GM18517 (cell line): ENCODE measurements at regions not wholly inside any gene's neighbourhood (a gene's known extent, or its start where the extent isn't known, plus 50 kb on each side); places are given as distances from the start of the nearest gene placed in this dataset.

Experiments
- ATAC-seq: cut with Tn5 transposase; IDR thresholded peaks from one replicate; pipeline ENCODE4 v1.9.1; 2021; ENCODE audit warnings: mild to moderate bottlenecking, moderate library complexity; ENCODE audit not compliant: unreplicated experiment

DNA sequence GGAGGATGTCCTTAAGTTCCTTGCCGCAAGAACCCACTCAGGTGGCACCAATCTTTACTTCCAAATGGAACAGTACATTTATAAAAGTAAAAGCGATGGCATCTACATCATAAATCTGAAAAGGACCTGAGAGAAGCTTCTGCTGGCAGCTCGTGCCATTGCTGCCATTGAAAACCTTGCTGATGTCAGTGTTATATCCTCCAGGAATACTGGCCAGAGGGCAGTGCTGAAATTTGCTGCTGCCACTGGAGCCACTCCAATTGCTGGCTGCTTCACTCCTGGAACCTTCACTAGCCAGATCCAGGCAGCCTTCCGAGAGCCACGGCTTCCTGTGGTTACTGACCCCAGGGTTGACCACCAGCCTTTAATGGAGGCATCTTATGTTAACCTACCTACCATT, 191.7 kb downstream of the TRIM27 start:
- no peak for ATAC-seq

DNA sequence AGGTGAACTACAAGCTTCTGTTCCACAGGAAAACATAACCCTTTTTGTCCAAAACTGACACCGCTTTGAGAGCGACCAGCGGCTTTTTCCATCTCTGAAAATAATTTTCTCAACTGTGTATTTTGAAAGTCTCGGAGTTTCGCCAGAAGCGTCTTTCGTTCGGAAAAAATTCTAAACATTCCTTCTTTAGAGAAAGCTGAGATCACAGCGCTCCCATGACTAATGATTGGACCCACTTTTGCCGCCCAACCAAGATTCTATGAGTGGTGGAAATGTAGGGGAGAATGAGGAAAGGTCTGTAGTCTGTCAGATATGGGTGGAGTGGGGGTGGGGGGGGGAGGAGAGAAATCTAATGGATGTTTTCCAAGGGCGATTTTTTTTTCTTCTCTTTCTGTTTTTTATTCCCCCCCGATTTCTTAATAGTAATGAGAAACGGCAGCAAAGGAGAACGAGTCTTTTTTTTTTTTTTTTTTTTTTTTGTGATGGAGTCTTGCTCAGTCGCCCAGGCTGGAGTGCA, 189.3 kb downstream of the TRIM27 start:
- ATAC-seq = no peak

DNA sequence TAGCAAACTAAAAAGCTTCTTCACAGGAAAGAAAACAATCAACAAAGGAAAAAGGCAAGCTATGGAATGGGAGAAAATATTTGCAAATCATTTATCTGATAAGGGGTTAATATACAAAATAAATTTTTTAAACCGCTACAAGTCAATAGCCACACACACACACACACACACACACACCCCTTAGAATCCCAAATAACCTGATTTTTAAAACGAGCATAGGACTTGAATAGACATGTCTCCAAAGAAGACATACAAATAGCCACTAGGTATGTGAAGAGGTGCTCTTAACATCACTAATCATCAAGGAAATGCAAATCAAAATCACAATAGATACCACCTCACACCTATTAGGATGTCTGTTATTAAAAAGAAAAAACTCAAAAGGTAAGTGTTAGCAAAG, 187.7 kb downstream of the TRIM27 start:
- ATAC-seq = no peak

DNA sequence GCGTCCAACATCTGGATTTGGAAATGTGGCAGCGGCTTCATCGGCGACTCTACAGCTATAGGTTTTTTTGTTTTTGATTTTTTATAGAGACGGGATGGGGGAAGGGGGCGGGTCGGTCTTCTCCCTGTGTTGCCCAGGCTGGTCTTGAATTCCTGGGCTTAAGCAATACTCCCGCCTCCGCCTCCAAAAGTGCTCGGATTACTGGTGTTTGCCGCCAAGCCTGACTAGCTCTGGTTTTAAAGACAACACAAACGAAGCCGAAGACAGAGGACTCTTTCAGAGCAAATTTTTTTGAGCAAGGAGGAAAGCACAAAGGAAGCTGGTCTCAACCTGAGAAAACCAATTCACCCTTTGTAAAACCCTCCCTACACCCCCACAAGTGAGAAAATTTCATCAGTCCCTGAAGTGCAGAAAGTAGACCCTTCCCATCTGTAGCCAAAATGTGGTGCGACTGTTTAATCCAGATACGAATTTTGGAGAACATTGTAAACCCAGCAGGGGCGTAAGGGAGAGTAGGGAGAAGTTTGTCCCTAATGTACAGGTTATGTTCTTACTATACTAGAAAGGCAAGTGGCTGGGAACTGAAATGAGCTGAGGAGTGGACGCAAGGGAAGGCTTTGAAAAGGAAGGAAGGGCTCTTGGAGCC, 185.9 kb downstream of the TRIM27 start:
- ATAC-seq = no peak

DNA sequence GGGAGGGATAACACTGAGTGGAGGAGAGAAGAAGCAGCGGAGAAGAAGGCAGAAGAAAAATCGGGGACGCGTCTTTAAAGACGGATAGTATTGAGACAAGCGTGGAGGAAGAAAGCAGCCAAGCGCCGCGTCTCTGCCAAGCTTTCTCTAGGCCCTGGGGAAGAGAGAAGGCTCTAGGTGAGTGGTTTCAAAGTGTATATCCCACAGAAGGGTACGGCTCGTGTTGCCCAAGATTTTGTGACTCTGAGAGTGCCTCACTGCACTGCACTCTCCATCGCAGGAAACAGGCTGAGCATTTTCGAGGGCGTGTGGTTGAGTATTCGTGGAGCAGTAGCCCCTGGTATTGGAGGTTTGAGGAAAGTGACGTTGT, 185.4 kb downstream of the TRIM27 start:
- no peak for ATAC-seq

DNA sequence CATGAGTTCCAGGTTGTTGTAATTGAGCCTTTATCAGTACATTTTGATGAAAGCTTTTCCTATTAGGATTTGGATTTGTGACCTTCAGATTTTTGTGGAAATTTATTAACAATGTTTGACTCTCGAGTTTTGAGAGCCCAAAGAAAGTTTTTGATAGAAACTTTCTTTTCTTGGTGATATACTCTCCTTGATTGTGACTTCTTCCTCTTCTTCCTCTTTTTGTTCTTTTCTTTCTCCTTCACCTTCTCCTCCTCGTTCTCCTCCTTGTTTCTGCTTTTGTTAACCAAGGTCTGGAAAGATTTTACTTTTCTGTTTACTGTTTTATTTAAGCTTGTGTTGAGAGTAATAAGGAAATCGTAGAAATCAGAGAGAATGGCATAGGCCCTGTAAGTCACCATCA, 182.4 kb downstream of the TRIM27 start:
- no peak for ATAC-seq

DNA sequence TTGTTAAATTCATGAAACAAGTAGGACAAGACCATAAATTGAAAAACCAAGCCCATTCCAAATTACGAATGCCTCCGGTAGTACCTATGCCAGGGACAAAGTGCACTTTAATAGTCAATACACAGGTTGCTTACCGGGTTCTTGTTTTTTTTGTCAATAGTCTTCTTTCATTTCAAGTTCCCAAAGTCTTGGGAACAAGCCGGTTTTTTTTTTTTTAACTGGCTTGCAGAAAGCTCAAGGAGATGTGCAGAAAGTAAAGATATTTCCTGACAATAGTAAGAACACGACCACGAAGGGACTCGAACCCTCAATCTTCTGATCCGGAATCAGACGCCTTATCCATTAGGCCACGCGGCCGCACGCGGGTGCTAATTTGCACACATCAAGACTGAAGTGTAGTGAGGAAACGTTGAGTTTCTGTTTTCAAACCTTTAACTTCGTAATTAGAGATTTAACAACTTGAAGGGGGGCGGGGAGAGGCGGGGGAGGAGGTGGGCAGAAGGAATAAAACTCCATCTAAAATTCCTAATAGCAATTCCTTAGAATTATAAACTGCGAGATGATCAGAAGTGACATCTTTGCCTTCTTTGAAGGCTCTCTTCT, 181.0 kb downstream of the TRIM27 start:
- ATAC-seq = no peak

DNA sequence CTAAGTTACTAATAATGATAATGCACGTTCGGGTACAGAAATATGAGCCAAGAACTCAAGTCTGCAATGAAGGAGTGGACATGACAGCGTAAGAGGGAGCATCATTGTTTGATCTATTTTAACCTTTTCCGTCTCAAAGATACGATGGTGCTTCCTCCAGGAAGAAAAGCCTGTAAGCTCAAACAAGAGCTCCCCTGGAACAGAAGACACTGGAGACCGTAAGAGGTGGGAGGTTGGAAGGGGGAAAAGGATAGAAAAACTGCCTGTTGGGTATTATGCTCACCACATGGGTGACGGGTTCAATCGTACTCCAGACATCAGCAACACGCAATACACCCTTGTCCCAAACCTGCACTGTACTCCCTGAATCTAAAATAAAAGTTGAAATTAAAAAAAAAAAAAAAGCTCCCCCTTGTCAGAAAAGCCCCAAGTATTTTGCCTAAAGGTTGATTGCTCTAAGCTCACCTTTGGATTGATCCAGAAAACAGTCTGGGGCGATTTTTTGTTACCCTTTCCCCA, 180.5 kb downstream of the TRIM27 start:
- no peak for ATAC-seq

DNA sequence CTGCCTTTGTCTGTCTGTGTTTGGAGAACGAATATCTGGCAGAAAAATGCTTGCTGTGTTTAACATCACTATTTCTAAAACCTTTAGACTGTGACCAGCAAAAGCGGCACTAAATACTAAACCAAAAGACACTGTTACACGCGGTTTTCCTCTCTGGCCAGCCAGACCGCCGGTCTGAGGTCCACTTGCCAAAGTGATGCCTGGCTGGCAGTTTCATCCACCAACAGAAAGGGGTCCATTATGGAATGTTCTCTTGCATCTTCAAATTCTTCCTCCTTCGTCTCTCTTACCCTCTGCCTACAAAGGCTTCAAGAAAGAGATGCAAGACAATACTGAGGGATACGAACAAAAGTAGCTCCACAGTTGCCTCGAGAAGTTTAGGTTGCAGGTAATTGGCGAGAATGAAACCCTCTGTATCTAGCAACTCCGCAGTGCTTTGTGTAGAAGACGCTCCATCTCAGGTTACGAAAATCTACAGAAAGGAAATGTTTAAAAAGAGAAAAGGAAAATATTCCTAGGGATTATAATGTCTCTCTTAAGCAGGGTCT, 176.6 kb downstream of the TRIM27 start:
- ATAC-seq = no peak

DNA sequence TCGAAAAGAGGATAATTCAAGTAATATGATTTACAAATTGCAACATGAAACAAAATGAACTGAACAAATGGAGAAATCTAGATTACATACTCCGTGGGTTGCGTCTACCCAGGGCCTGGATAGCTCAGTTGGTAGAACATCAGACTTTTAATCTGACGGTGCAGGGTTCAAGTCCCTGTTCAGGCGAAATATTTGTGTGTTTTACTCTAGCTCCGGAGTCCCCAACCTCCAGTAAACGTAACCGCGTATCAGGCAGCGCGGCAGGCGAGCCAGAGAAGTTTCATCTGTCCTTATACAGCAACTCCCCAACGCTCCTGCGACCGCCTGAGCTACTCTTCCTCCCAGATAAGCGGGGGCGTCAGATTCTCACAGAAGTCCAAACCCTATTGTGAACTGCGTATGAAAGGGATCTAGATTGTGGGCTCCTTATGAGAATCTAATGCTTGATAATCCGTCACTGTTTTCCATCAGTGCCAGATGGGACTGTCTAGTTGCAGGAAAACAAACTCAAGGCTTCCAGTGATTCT, 176.1 kb downstream of the TRIM27 start:
- ATAC-seq = no peak

DNA sequence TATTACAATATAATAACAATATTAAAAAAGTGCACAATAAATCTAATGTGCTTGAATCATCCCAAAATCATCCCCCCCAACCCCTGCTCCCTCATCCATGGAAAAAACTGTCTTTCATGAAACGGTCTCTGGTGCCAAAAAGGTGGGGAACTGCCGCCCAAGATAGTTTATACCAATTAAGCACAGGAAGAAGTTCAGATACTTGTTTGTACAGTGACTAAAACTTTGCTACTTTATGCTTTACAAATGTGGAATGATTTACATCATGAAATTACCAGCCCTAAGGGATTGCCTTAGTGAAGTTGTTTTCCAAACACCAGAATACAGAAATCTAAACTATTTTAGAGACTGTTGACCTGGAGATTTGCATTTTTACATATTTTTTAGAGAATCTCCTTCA, 175.6 kb downstream of the TRIM27 start:
- no peak for ATAC-seq

DNA sequence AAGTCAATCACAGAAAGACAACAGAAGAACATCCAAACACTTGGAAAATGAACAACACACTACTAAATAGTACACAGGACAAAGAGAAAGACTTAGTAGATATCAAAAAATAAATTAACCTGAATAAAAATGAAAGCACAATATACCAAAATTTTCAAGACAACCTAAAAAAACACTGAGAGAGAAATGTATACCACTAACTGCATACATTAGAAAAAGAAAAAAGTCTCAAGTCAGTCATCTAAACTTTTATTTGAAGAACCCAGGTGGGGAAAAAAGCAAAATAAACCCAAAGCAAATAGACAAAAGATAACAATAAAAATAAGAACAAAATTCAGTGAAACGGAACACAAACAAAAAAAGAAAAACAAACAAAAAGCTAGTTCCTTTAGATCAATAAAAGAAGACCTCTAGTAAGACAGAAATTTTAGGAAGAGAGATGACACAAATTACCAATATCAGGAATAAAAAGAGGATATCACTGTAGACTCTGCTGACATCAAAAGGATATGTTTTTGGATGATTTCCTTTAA, 172.8 kb downstream of the TRIM27 start:
- no peak for ATAC-seq

DNA sequence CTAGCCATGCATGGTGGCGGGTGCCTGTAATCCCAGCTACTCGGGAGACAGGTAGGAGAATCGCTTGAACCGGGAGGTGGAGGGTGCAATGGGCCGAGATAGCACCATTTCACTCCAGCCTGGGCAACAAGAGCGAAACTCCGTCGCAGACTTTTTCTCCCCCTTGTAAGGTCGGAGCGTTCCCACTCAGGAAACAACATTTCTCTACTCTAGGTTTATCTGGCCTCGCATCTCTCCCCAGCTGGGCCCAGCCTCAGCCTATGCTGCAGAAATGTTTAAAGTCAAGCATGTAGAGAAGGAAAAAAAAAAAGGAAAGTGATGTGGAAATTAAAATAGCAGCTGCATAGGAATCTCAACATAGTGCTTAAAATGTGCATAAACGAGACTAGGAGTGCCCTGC, 172.3 kb downstream of the TRIM27 start:
- no peak for ATAC-seq

DNA sequence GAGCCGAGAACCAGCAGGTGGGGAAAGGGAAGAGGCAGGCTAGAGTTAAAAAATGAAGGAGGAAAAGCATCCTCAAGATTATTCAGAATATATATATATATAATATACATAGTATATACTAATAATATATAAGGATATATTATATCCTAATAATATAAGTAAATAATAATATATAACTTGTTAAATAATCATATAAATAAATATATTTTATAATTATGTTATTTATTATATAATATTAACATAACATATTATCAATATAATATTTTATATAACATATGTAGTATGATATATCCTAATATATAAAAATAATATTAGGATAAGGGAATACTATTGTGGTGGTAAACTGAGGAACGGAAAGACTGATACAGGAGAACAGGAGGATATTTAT, 171.8 kb downstream of the TRIM27 start:
- ATAC-seq = no peak

DNA sequence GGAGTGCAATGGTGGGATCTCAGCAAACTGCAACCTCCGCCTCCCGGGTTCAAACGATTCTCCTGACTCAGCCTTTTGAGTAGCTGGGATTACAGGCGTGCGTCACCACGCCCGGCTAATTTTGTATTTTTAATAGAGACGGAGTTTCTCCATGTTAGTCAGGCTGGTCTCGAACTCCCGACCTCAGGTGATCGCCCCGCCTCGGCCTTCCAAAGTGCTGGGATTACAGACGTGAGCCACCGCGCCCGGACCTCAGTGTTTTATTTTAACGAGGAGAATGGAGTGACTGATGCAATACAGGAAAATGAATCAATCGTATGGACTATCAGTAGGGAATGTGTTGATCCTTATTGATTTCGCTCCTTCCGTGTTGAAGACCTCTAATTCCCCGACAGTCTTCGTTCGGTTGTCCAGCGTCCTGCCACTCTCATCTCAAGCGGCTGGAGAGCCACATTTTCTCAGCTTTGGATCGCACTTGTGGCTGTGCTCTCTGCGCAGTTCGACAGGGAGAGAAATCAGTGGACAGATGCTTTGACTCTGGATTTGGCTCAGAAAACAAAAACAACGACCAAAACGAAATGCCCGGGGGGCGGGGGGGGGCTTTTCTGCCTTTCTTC, 166.2 kb downstream of the TRIM27 start:
- ATAC-seq = no peak

DNA sequence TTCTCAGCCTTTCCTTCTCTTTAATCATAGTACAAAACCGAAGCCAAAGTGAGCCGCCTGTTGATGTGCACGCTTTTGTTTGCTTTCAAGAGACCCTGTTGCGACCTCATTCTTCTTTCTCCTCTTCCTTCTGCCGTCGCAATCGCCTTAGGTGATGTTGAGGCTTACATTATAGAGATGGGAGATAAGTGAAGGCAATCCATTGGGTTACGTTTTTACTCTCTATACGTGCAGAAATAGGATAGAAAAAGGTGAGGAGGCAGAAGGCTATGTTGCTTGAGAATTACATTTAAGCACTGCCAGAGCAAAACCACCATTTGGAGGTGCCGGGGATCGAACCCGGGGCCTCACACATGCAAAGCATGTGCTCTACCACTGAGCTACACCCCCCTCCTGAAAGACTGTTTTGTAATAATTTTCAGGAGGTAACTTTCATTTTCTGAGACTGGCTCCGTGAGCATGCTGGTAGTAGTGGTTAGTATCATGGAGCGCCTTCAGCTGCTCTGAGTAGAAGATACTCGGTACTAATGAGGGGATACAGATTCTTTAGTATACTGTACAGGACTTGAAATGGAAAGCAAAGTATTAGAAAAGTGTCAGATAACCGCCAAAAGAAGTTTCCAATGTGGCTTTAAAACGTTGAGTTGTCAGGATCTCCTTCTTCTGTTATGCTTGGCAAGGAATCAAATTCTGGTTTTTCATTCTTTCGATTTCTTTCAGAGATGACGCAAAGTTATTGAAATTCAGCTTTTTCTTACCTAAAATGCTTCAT, 165.6 kb downstream of the TRIM27 start:
- ATAC-seq = no peak

DNA sequence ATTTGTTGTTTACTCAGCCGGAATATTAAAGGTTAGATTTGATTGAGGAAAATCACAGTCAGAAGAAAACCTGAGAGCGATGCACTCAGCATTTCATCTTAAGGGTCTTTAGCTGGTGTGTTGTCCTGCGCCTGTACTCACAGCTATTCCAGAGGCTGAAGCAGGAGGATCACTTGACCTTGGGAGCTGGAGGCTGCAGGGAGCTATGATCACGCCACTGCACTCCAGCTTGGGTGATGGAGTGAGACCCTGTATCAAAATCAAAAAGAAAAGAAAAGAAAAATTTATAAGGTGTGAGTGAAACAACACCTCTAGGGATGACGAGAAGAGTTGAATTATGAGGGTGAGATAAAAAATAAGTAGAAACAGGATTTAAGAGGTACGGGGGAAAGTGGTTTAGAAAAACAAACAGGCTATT, 165.0 kb downstream of the TRIM27 start:
- no peak for ATAC-seq

DNA sequence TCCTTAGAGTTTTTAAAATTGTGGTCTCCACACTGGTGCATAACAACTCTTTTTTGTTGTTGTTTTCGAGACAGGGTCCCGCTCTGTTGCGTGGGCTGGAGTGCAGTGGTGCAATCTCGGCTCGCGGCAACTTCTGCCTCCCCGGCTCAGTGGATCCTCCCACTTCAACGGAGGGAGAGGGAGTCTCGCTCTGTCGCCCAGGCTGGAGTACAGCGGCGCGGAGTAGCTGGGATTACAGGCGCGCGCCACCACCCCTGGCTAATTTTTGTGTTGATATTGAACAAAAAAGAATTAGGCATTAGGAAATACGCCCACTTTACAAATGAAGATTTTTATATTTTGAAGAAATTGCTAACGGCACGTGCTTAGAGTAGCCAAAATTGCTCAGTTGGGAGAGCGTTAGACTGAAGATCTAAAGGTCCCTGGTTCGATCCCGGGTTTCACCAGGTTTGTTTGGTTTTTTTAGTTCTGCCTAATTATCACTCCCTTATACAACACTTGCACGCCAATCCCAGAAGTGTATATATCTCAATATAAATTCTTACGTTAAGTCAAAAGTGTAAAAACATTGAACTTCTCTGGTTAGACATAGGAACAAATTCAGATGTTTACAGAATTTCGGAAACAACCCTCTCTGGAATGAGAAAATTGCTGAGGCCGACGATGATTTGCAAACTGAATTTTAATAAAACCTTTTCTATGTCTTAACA, 159.6 kb downstream of the TRIM27 start:
- ATAC-seq = no peak

DNA sequence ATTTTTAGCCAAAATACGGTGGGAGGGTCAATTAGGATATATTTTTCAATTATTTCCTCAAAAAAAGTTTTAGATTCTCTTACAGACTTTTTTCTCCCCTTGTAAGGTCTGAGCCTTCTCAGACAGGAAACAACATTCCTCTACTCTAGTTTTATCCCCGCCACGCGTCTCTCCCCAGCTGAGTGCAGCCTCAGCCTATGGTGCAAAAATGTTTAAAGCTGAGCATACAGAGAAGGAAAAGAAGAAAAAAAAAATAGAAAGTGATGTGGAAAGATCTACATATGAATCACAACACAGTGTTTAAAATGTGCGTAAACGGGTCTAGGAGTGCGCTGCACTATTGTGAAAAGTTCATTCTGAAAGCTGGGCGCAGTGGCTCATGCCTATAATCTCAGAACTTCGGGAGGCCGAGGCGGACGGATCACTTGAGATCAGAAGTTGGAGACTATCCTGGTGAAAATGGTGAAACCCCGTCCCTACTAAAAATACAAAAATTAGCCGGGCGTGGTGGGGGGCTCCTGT, 159.0 kb downstream of the TRIM27 start:
- no peak for ATAC-seq

DNA sequence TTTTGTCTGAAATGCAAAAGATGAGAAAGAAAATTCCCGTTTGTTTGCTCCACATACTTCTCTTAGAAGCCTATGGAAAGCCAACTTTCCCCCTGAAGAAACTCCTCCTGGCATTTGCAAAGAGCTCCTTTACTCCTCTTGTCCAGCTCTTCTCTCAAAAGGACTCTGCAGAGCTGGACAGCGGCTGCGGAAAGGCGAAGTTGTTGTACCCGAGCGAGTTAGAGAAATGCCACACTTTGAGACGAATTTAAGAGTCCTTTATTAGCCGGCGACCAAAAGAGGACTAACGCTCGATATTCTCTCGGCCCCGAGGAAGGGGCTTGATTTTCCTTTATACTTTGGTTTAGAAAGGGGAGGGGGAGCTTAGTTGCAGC, 157.8 kb downstream of the TRIM27 start:
- ATAC-seq = no peak
